ENCODE measurements at regions not wholly inside any gene's neighbourhood (a gene's known extent, or its start where the extent isn't known, plus 50 kb on each side); places are given as distances from the start of the nearest gene placed in this dataset.

DNA sequence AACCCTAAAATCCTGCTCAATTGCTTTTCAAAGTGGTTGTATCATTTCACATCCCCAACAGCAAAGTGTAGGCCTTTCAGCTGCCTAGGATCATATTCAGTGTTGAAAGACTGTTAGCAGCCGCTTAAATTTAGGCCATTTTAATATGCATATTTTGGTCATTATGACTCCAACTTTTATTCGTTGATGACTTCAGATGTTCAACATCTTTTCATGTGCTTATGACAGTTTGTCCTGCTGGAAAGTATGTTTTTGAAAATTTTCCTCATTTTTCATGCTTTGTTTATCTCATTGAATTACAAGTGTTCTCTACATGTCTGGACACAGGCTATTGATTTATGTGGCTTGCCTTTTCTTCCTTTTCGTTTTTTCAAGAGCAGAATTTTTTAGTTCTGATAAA is 244.0 kb downstream of the THBS2 start:
- Histone ChIP-seq H3K4ac (ENCODE audit: low read depth, low read length) (no peak overlapping the region), H3K79me1 (ENCODE audit: low read length) (no peaks in the 10 kb centered on the region), H3K4me2 (ENCODE audit: low read length) (no peak overlapping the region), H3K79me2 (ENCODE audit: control insufficient read depth, insufficient read depth, low read length) (no peaks in the 10 kb centered on the region), H3K36me3 (ENCODE audit: control insufficient read depth, insufficient read depth, low read length) (no peaks in the 10 kb centered on the region), H3K23ac (ENCODE audit: low read length) (no peak overlapping the region), H3K18ac (ENCODE audit: low read length) (no peak overlapping the region), H2BK5ac (ENCODE audit: low read length) (no peak overlapping the region), H3K27ac (ENCODE audit: low read depth, low read length) (no peak overlapping the region), H2AK5ac (ENCODE audit: low read length) (no peak overlapping the region), H4K5ac (ENCODE audit: low read length) (no peak overlapping the region), H3K4me1 (ENCODE audit: control insufficient read depth, low read depth, low read length) (no peaks in the 10 kb centered on the region), H2BK15ac (replicated peaks; ENCODE audit: low read depth) (no peak overlapping the region), H3K56ac (ENCODE audit: low read length) (no peak overlapping the region), H3K9ac (ENCODE audit: low read length) (no peak overlapping the region), H3K27me3 (ENCODE audit: insufficient read depth, low read length, poor library complexity) (no peaks in the 10 kb centered on the region), H4K8ac (ENCODE audit: low read depth, low read length) (no peak overlapping the region), H3K4me3 (ENCODE audit: low read length) (no peak overlapping the region), H2BK120ac (ENCODE audit: low read depth, low read length) (no peak overlapping the region)
- DNase-seq = no peak
- no CpG with 5 or more reads among the region's 3 CpGs for WGBS (ENCODE audit: extremely low coverage, insufficient coverage, low lambda C conversion rate)

DNA sequence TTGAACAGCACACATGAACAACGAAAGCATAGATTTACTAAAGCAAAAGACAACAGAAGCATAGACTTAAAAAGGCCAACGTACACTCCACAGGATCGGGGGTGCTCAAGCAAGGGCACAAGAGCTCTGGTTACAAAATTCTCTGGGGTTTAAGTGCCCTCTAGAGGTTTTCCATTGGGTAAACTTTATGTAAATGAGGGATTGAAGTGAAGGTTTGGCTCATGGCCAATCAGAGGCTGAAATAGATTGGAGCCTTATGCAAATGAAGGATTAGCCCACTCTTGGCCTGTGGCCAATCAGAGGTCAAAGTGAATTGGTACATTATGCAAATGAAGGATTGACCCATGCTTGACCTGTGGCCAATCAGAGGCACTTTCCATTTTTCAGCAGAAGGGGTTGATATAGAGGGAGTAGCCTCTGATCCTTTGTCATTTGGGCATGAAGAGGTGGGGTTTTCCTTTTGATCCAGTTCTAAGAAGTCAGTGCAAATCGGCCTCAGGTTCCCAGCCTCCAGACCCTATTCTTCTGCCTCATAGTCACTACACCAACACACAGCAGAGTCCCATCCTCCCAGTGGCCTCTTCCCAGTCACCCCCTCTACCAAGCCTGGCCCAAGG is 244.9 kb downstream of the THBS2 start:
- Histone ChIP-seq H3K9ac (ENCODE audit: low read length) (no peak overlapping the region), H2BK5ac (ENCODE audit: low read length) (peak overlapping the region; percentile 53), H4K5ac (ENCODE audit: low read length) (no peak overlapping the region), H3K18ac (ENCODE audit: low read length) (no peak overlapping the region), H3K79me2 (ENCODE audit: control insufficient read depth, insufficient read depth, low read length) (no peaks in the 10 kb centered on the region), H3K36me3 (ENCODE audit: control insufficient read depth, insufficient read depth, low read length) (no peaks in the 10 kb centered on the region), H3K4me3 (ENCODE audit: low read length) (no peak overlapping the region), H4K8ac (ENCODE audit: low read depth, low read length) (no peak overlapping the region), H3K4ac (ENCODE audit: low read depth, low read length) (peak overlapping the region; percentile 55), H3K27ac (ENCODE audit: low read depth, low read length) (no peak overlapping the region), H3K56ac (ENCODE audit: low read length) (no peak overlapping the region), H3K4me1 (ENCODE audit: control insufficient read depth, low read depth, low read length) (no peaks in the 10 kb centered on the region), H3K79me1 (ENCODE audit: low read length) (no peaks in the 10 kb centered on the region), H2AK5ac (ENCODE audit: low read length) (no peak overlapping the region), H2BK15ac (replicated peaks; ENCODE audit: low read depth) (no peak overlapping the region), H3K23ac (ENCODE audit: low read length) (no peak overlapping the region), H2BK120ac (ENCODE audit: low read depth, low read length) (no peak overlapping the region), H3K27me3 (ENCODE audit: insufficient read depth, low read length, poor library complexity) (no peaks in the 10 kb centered on the region), H3K4me2 (ENCODE audit: low read length) (no peak overlapping the region)
- DNase-seq = peak; percentile 68
- no CpG with 5 or more reads among the region's 4 CpGs for WGBS (ENCODE audit: extremely low coverage, insufficient coverage, low lambda C conversion rate)

DNA sequence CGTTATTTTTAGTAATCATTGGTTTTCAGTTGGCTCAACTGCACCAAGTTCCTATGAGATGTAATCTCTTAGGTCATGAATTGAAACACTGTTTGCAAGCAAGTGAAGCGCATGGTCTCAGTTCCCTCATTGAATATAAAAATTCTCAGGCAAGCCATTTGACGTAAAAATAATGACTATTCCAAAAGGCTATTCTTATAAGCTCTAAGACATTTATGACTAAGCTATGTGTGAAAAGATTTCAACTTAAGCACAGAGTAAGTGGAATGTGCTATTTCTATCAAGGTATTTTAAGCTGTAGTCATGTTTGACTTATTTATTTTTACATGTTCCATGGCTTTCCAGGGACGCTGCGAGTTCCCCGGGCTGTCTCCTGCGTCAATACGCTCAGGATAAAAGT is 248.5 kb downstream of the THBS2 start:
- H3K4me2 ChIP-seq (ENCODE audit: low read length) = no peak overlapping the region

GRCh38 chr6:169000022-169000421 is 253.6 kb downstream of the THBS2 start:
- Histone ChIP-seq H3K9ac (ENCODE audit: low read length) (no peak overlapping the region), H4K5ac (ENCODE audit: low read length) (no peak overlapping the region), H3K79me2 (ENCODE audit: control insufficient read depth, insufficient read depth, low read length) (no peaks in the 10 kb centered on the region), H3K27me3 (ENCODE audit: insufficient read depth, low read length, poor library complexity) (no peaks in the 10 kb centered on the region), H2BK5ac (ENCODE audit: low read length) (no peak overlapping the region), H3K4me3 (ENCODE audit: low read length) (no peak overlapping the region), H2AK5ac (ENCODE audit: low read length) (no peak overlapping the region), H3K18ac (ENCODE audit: low read length) (no peak overlapping the region), H3K79me1 (ENCODE audit: low read length) (no peaks in the 10 kb centered on the region), H3K27ac (ENCODE audit: low read depth, low read length) (no peak overlapping the region), H3K23ac (ENCODE audit: low read length) (no peak overlapping the region), H3K36me3 (ENCODE audit: control insufficient read depth, insufficient read depth, low read length) (no peaks in the 10 kb centered on the region), H2BK120ac (ENCODE audit: low read depth, low read length) (no peak overlapping the region), H3K56ac (ENCODE audit: low read length) (no peak overlapping the region), H4K8ac (ENCODE audit: low read depth, low read length) (no peak overlapping the region), H3K4me1 (ENCODE audit: control insufficient read depth, low read depth, low read length) (no peaks in the 10 kb centered on the region), H3K4ac (ENCODE audit: low read depth, low read length) (no peak overlapping the region), H3K4me2 (ENCODE audit: low read length) (no peak overlapping the region), H2BK15ac (replicated peaks; ENCODE audit: low read depth) (no peak overlapping the region)
- WGBS (ENCODE audit: extremely low coverage, insufficient coverage, low lambda C conversion rate) = no CpG with 5 or more reads among the region's 15 CpGs
- no peak for DNase-seq

More for the DNA sequence above, 248.5 kb downstream of the THBS2 start:
- H2AK5ac ChIP-seq (ENCODE audit: low read length) = no peak overlapping the region
- H2BK120ac ChIP-seq (ENCODE audit: low read depth, low read length) = no peak overlapping the region
- no peaks in the 10 kb centered on the region for H3K27me3 ChIP-seq (ENCODE audit: insufficient read depth, low read length, poor library complexity)
- no peak overlapping the region for H3K4me3 ChIP-seq (ENCODE audit: low read length)
- no peak overlapping the region for H4K8ac ChIP-seq (ENCODE audit: low read depth, low read length)
- H3K9ac ChIP-seq (ENCODE audit: low read length) = no peak overlapping the region
- no peaks in the 10 kb centered on the region for H3K79me2 ChIP-seq (ENCODE audit: control insufficient read depth, insufficient read depth, low read length)
- no peak for DNase-seq
- H3K79me1 ChIP-seq (ENCODE audit: low read length) = no peaks in the 10 kb centered on the region
- no peak overlapping the region for H2BK5ac ChIP-seq (ENCODE audit: low read length)
- no CpG with 5 or more reads among the region's 8 CpGs for WGBS (ENCODE audit: extremely low coverage, insufficient coverage, low lambda C conversion rate)
- H3K27ac ChIP-seq (ENCODE audit: low read depth, low read length) = no peak overlapping the region
- no peak overlapping the region for H3K23ac ChIP-seq (ENCODE audit: low read length)
- H3K36me3 ChIP-seq (ENCODE audit: control insufficient read depth, insufficient read depth, low read length) = no peaks in the 10 kb centered on the region
- H3K56ac ChIP-seq (ENCODE audit: low read length) = no peak overlapping the region
- H3K4me1 ChIP-seq (ENCODE audit: control insufficient read depth, low read depth, low read length) = no peaks in the 10 kb centered on the region
- H4K5ac ChIP-seq (ENCODE audit: low read length) = no peak overlapping the region
- no peak overlapping the region for H2BK15ac ChIP-seq (replicated peaks; ENCODE audit: low read depth)
- H3K18ac ChIP-seq (ENCODE audit: low read length) = no peak overlapping the region
- no peak overlapping the region for H3K4ac ChIP-seq (ENCODE audit: low read depth, low read length)

DNA sequence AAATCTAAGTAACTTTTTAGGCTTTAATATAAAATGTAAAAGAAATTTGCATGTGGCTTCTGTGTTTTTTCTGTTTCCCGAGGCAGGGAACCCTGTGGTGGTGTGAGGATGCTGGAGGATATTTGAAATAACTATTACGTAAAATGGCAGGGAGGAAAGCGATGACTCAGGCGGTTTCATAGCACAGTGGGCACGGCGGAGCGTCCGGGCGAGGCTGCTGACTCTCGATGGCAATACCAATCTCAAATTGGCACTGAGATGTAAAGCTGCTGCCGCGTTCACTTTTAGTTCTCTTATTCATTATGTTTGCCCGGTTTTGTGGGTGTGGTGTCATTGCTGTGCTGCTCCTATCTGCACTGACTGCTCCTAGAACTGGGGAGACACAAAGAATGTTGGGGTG is 254.3 kb downstream of the THBS2 start:
- H3K79me1 ChIP-seq (ENCODE audit: low read length) = no peaks in the 10 kb centered on the region
- no peak overlapping the region for H3K56ac ChIP-seq (ENCODE audit: low read length)
- H3K4me1 ChIP-seq (ENCODE audit: control insufficient read depth, low read depth, low read length) = no peaks in the 10 kb centered on the region
- no peak overlapping the region for H2BK120ac ChIP-seq (ENCODE audit: low read depth, low read length)
- no peak overlapping the region for H2BK5ac ChIP-seq (ENCODE audit: low read length)
- H3K4me3 ChIP-seq (ENCODE audit: low read length) = no peak overlapping the region
- no peak overlapping the region for H2AK5ac ChIP-seq (ENCODE audit: low read length)
- H3K4ac ChIP-seq (ENCODE audit: low read depth, low read length) = no peak overlapping the region
- no peak overlapping the region for H3K4me2 ChIP-seq (ENCODE audit: low read length)
- H3K9ac ChIP-seq (ENCODE audit: low read length) = no peak overlapping the region
- H3K79me2 ChIP-seq (ENCODE audit: control insufficient read depth, insufficient read depth, low read length) = no peaks in the 10 kb centered on the region
- H3K23ac ChIP-seq (ENCODE audit: low read length) = no peak overlapping the region
- no peak for DNase-seq
- no peaks in the 10 kb centered on the region for H3K27me3 ChIP-seq (ENCODE audit: insufficient read depth, low read length, poor library complexity)
- no peak overlapping the region for H4K8ac ChIP-seq (ENCODE audit: low read depth, low read length)
- no peak overlapping the region for H3K27ac ChIP-seq (ENCODE audit: low read depth, low read length)
- H2BK15ac ChIP-seq (replicated peaks; ENCODE audit: low read depth) = no peak overlapping the region
- no peaks in the 10 kb centered on the region for H3K36me3 ChIP-seq (ENCODE audit: control insufficient read depth, insufficient read depth, low read length)
- no CpG with 5 or more reads among the region's 13 CpGs for WGBS (ENCODE audit: extremely low coverage, insufficient coverage, low lambda C conversion rate)
- H4K5ac ChIP-seq (ENCODE audit: low read length) = no peak overlapping the region
- no peak overlapping the region for H3K18ac ChIP-seq (ENCODE audit: low read length)

- Histone ChIP-seq H3K4ac (ENCODE audit: low read depth, low read length) (no peak overlapping the region), H3K4me1 (ENCODE audit: control insufficient read depth, low read depth, low read length) (no peaks in the 10 kb centered on the region), H3K4me2 (ENCODE audit: low read length) (no peak overlapping the region)
Measured at GRCh38 chr6:168996356-168996625, 257.4 kb downstream of the THBS2 start.

More at GRCh38 chr6:168996356-168996625, 257.4 kb downstream of the THBS2 start:
- no peak overlapping the region for H2AK5ac ChIP-seq (ENCODE audit: low read length)
- H3K79me2 ChIP-seq (ENCODE audit: control insufficient read depth, insufficient read depth, low read length) = no peaks in the 10 kb centered on the region
- H2BK15ac ChIP-seq (replicated peaks; ENCODE audit: low read depth) = no peak overlapping the region
- no peak overlapping the region for H4K8ac ChIP-seq (ENCODE audit: low read depth, low read length)
- no peak overlapping the region for H3K56ac ChIP-seq (ENCODE audit: low read length)
- H3K18ac ChIP-seq (ENCODE audit: low read length) = no peak overlapping the region
- no peak overlapping the region for H3K9ac ChIP-seq (ENCODE audit: low read length)
- no peak overlapping the region for H2BK5ac ChIP-seq (ENCODE audit: low read length)
- no peaks in the 10 kb centered on the region for H3K36me3 ChIP-seq (ENCODE audit: control insufficient read depth, insufficient read depth, low read length)
- no peak overlapping the region for H2BK120ac ChIP-seq (ENCODE audit: low read depth, low read length)
- H4K5ac ChIP-seq (ENCODE audit: low read length) = no peak overlapping the region
- H3K23ac ChIP-seq (ENCODE audit: low read length) = no peak overlapping the region
- H3K27ac ChIP-seq (ENCODE audit: low read depth, low read length) = no peak overlapping the region
- no peaks in the 10 kb centered on the region for H3K27me3 ChIP-seq (ENCODE audit: insufficient read depth, low read length, poor library complexity)
- no peak for DNase-seq
- WGBS (ENCODE audit: extremely low coverage, insufficient coverage, low lambda C conversion rate) = no CpG with 5 or more reads among the region's 9 CpGs
- H3K4me3 ChIP-seq (ENCODE audit: low read length) = no peak overlapping the region
- no peaks in the 10 kb centered on the region for H3K79me1 ChIP-seq (ENCODE audit: low read length)
